GM19455 (cell line): ENCODE measurements at regions not wholly inside any gene's neighbourhood (a gene's known extent, or its start where the extent isn't known, plus 50 kb on each side); places are given as distances from the start of the nearest gene placed in this dataset.

Experiments used
- ATAC-seq: cut with Tn5 transposase; IDR thresholded peaks from one replicate; pipeline ENCODE4 v1.9.1; 2021; ENCODE audit not compliant: unreplicated experiment

DNA sequence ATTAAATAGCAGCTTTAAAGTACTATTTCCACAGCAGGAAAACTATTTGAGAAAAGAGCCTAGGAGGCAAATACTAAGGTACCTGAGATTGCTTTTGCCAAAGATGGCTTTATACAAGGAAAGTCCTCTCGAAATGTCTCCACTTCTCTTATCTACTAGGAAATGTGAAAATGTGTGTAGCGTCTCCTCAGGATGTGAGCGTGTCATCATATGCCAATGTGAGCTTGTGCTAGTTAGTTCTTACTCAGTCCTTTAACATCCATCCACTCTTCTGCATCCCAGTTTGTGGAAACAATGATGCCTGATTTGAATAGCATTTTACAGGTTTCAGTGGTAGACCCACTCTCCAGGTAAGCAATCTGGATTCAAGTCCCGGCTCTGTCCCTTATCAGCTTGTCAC is 421.0 kb downstream of the DYNC2H1 start:
- no peak for ATAC-seq

DNA sequence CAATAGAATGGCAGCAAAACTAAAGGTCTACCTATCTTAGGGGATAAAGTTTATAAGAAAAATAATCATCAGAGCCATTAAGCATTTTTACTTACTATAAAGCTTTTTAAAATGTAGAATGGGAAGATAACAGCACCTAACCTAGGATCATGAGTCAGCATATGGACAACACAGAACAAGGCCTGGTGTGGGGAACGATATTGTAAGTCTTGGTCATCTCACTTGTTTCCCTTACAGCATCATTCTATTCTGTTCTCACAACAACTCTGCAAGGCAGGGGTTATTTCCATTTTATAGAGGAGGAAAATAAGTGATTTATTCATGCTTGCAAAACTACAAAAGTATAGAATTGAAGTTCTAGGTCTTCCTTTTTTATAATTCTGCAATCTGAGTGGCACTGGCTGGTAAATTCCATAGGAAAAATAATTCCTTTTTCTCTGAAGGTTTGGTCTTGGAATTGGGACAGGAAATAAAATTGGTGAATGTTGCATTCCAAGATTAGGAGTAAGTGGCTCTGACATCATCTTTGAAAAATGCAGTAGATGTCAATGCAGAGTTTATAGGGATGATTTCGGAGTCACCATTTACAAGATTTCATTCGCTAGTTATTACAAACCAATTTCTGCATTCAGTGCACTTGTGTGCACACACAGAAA is 423.0 kb downstream of the DYNC2H1 start:
- ATAC-seq: no peak

- no peak for ATAC-seq
These were observed 425.0 kb downstream of the DYNC2H1 start for GRCh38 chr11:103534191-103534590.

GRCh38 chr11:103534959-103535358 is 425.7 kb downstream of the DYNC2H1 start:
- no peak for ATAC-seq

- no peak for ATAC-seq
These were observed 427.1 kb downstream of the DYNC2H1 start for GRCh38 chr11:103536335-103536722.

GRCh38 chr11:103537904-103538502 is 428.8 kb downstream of the DYNC2H1 start:
- ATAC-seq: no peak

DNA sequence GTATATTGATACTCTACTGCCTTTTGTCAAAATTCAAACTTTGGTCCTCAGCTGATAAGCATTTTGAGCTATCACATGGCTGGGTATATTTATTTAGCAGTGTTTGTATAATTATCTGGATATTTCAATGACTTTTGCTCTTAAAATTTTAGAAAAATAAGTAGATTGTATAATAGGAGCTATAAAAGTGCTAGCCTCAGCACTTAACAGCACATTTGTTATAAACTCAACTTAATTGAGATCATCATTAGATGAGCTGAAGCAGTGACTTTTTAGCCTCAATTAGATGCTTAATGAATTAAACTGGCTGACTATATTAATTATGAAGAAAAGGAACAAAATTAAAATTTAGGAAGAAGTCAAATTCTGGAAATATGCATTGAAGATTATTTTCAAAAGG is 429.9 kb downstream of the DYNC2H1 start:
- ATAC-seq: no peak

- ATAC-seq: no peak
These were observed 432.1 kb downstream of the DYNC2H1 start for GRCh38 chr11:103541186-103541795.

GRCh38 chr11:103542851-103543250 is 433.6 kb downstream of the DYNC2H1 start:
- ATAC-seq: no peak

- ATAC-seq: no peak
These were observed 434.2 kb downstream of the DYNC2H1 start for GRCh38 chr11:103543456-103543855.

DNA sequence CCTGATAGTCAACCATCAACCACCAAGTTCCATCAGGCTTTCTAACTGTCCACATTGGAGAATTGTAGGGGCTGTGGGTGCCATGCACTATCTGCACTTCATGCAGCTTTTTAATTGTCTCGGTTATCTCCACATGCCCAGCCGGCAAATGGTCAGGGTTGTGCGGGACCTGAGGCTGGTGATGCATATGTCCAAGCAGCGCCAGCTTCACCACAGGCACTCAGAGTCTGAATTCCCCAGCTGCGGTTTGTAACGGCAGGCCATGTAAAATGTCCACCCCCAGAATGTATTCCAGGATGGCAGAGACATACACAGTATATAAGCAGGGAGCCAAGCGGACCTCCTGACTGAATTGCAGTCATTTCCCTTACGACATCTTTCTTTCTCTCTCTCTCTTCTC is 435.6 kb downstream of the DYNC2H1 start:
- ATAC-seq: no peak

- no peak for ATAC-seq
These were observed 436.3 kb downstream of the DYNC2H1 start for GRCh38 chr11:103545551-103545950.

DNA sequence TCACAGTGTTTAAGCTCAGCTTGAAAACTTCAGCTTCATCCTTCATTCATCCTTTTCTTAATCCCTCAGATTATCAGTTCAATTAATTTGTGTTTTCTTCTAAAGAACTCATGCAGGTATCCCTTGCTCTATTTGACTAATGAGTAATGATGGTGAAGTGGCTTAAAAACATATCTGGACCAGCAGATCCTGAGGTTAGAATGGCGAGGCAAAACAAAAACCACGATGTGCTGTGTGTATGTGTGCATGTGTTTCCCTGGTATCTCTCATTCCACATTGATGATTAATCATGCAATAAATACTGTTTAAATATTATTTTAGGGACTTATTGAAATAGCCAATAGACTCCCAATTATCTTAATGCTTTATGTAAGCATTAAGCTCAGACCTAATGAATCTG is 437.0 kb downstream of the DYNC2H1 start:
- no peak for ATAC-seq

- ATAC-seq: no peak
These were observed 437.8 kb downstream of the DYNC2H1 start for GRCh38 chr11:103547024-103547423.

DNA sequence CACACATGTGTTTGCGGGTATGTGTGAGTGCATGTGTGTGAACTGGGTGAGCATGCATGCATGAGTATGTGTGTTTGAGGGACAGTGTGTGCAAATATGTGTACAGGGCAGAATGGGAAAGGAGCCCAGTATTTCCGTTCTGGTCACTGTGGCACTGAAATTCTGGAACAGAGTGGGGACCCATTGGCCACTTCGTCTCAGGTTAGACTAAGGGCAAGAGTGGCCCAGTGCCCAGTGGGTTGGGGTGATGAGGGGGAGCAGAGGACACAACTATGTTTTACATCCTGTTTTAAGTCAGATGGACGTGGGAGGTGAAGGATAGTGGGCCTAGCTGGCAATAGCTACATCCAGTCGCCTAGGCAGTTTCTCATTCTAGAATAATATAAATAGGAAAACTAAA is 438.5 kb downstream of the DYNC2H1 start:
- no peak for ATAC-seq

- ATAC-seq: no peak
These were observed 439.6 kb downstream of the DYNC2H1 start for GRCh38 chr11:103548838-103549237.

DNA sequence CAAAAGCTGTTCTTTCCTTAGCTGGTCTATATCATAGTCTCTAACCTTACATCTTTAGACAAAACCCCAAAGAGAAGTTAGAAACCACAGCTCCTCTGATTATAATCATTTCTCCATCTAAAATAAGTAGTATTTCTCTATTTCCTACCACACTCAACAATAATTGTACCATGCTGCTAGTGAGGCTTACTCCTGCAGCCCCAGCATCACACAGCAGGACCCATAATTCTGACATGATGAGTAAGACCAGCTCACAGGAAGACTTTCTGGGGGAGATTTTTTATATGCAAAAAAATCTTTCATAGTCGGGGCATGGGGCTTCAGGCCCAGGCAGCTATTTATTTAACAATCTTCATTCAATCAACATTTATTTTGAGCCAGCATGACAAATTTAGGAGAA is 441.6 kb downstream of the DYNC2H1 start:
- no peak for ATAC-seq

DNA sequence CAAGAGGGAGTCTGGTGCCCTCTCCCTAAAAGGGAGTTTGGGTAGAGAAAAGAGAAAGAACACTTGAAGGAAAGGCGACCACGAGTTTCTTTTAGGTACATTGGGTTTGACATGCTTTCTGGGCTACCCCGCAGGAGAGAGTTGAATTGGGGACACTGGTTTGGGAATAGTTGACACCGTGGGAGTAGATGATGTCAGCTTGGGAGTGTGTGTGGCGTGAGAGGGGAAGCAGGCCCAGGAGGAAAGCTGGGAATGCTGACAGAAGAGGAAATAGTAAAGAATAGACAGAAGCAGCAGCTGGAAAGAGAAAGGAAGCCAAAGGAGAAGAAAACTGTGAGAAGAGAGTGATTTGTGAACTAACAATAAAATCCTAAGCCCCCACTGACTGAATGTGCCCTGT is 442.9 kb downstream of the DYNC2H1 start:
- ATAC-seq: no peak

DNA sequence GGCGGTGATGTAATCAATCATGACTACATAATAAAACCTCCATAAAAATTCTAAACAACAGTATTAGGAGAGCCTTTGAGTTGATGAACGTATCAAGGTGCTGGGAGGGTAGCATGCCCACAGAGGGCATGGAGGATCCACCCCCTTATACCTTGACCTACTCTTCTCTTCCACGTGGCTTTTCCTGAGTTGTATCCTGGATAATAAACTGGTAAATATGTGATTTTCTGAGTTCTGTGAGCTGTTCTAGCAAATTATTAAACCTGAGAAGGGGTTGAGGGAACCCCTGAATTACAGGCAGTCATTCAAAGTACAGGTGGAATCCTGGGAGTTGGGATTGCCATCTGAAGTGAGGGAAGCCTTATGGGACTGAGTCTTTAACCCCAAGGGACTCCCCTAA is 446.9 kb downstream of the DYNC2H1 start:
- no peak for ATAC-seq

- ATAC-seq: no peak
These were observed 456.9 kb downstream of the DYNC2H1 start for GRCh38 chr11:103566116-103566515.

- no peak for ATAC-seq
These were observed 454.7 kb upstream of the DDI1 start for GRCh38 chr11:103581760-103582159.

- no peak for ATAC-seq
These were observed 454.0 kb upstream of the DDI1 start for GRCh38 chr11:103582351-103582909.
